ENCODE measurements at regions not wholly inside any gene's neighbourhood (a gene's known extent, or its start where the extent isn't known, plus 50 kb on each side); places are given as distances from the start of the nearest gene placed in this dataset.

DNA sequence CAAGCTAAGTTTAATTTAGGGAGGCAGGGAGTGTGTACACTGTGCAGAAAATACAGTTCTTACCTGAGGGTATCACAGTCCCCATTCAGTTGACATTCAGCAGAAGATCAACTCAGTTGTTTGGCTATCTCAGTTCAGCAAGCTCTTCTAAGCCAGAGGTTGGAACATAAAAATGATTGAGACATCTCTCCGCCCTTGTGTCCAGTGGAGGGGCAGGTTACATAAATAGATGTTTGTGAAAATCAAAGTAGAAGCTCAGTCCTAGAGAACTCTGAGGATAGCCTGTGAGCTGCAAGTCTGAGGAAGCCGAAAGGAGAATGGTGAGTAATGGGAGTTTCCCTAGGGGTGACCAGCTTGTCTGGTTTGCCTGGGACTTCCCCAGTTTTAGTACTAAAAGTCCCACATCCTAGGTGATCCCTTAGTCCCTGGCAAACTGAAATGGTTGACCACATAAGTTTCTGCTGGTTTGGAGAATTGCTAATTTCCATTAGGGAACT, 251.4 kb upstream of the ATP2B1 start:
- intact Hi-C loops (cut with DNase I; ENCODE audit: low total_unique reads): no loop called here
- WGBS, 2 donors: 31 to 38% methylated on average over 2 of the region's 2 CpGs
- TF ChIP-seq, protein P1, sequence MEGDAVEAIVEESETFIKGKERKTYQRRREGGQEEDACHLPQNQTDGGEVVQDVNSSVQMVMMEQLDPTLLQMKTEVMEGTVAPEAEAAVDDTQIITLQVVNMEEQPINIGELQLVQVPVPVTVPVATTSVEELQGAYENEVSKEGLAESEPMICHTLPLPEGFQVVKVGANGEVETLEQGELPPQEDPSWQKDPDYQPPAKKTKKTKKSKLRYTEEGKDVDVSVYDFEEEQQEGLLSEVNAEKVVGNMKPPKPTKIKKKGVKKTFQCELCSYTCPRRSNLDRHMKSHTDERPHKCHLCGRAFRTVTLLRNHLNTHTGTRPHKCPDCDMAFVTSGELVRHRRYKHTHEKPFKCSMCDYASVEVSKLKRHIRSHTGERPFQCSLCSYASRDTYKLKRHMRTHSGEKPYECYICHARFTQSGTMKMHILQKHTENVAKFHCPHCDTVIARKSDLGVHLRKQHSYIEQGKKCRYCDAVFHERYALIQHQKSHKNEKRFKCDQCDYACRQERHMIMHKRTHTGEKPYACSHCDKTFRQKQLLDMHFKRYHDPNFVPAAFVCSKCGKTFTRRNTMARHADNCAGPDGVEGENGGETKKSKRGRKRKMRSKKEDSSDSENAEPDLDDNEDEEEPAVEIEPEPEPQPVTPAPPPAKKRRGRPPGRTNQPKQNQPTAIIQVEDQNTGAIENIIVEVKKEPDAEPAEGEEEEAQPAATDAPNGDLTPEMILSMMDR (IDR thresholded peaks at IDR 0.05): no peak
- TF ChIP-seq POLR2A (IDR thresholded peaks at IDR 0.05): no peak
- no peak overlapping the region for H3K4me3 ChIP-seq (ENCODE audit: low read depth, poor library complexity, severe bottlenecking)
- DNase-seq (ENCODE audit: low spot score in 2 of 2): no peak

DNA sequence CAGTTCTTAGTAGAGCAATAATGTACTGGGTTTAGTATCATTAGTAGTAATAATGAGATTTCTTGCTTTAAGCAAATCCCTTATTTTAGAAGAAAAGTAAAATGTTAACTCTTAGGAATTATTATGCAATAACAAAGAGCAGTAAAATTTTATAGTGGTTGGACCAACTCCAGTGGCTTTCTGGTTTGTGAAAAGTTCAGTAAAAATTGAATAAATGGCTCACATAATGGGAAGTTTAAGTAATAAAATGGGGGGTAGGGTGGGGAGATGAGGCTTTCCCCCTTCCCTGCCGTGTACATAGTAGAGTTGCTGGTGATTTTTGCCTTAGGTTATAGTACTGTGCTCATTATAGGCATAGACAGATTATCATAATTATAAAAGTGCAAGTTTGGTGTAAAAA, 250.5 kb upstream of the ATP2B1 start:
- intact Hi-C loops (cut with DNase I; ENCODE audit: low total_unique reads): no loop called here
- TF ChIP-seq, protein P1 (IDR thresholded peaks at IDR 0.05): no peak
- no peak for TF ChIP-seq POLR2A (IDR thresholded peaks at IDR 0.05)
- WGBS, 2 donors: 14 to 21% methylated on average over 1 of the region's 1 CpG
- DNase-seq (ENCODE audit: low spot score in 2 of 2): no peak
- H3K4me3 ChIP-seq (ENCODE audit: low read depth, poor library complexity, severe bottlenecking): no peak overlapping the region

DNA sequence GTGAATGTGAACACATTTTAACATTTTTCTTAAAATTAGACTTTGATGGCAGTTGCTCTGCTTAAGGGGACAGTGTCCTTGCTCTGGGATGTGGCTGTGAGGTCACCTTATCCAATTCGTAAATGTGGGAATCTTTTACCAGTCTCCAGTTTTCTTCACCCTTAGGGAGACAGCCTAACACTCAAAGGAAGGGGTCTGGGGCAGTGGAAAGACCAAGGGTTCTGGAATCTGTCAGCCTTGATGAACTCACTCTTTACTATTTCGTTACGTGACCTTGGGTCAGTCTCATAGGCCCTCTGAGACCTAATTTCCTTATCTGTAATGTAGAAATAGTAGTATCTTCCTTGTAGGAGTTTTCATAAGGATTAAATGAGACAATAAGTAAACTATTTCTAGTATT, 245.6 kb upstream of the ATP2B1 start:
- no peak for DNase-seq (ENCODE audit: low spot score in 2 of 2)
- intact Hi-C loops (cut with DNase I; ENCODE audit: low total_unique reads): no loop called here
- 91 to 93% methylated on average over 3 of the region's 3 CpGs for WGBS, 2 donors
- H3K4me3 ChIP-seq (ENCODE audit: low read depth, poor library complexity, severe bottlenecking): no peak overlapping the region
- TF ChIP-seq POLR2A (IDR thresholded peaks at IDR 0.05): no peak
- TF ChIP-seq, protein P1 (IDR thresholded peaks at IDR 0.05): no peak

DNA sequence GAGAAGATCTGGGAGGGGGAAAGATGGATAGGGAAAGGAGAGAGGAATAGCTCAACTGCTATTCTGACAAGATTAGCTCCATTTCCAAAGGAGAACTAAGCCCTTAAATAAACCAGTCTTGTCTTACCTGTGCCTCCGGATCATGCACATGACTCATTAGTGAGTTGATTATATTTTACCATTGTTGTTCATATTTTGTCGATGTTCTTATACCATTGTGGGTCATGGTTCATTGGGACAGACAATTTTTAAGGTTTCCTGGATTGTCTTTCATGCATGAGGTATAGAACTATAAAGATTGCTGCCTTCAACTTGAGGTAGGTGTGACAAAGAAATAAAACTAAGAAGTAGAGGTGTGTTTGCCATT, 243.0 kb upstream of the ATP2B1 start:
- TF ChIP-seq, protein P1 (IDR thresholded peaks at IDR 0.05): no peak
- no peak for TF ChIP-seq POLR2A (IDR thresholded peaks at IDR 0.05)
- WGBS, 2 donors: 69 to 88% methylated on average over 2 of the region's 2 CpGs
- H3K4me3 ChIP-seq (ENCODE audit: low read depth, poor library complexity, severe bottlenecking): no peak overlapping the region
- intact Hi-C loops (cut with DNase I; ENCODE audit: low total_unique reads): no loop called here
- no peak for DNase-seq (ENCODE audit: low spot score in 2 of 2)

DNA sequence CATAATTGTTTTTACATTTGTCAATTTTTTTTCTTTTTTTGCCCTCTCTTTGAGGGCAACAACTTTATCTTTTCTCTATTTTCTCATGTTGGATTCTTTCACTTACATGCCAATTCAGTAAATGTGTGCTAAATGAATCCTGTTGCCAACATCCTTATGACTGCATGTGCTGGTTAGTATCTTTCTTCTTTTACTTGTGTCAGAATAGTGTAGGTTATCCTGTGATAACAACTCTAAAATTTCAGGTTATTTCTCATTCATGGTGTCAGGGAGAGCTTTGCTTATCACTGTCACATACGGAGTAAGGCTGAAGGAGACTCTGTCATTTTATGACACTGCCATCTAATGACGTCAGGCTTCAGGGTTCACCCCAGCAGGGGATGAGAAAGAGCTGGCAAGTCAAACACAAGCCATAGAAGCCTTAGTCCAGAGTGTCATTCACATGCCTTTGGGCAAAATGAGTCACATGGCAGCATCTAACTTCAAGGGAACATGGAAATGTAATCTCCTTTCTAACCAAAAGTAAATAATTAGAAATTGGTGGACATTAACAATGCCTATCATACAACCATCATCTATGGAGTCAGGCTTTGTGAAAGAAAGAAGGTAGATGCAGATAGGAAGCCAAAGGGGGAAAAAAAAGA, 242.5 kb upstream of the ATP2B1 start:
- WGBS, 2 donors: 48 to 68% methylated on average over 2 of the region's 2 CpGs
- no peak overlapping the region for H3K4me3 ChIP-seq (ENCODE audit: low read depth, poor library complexity, severe bottlenecking)
- intact Hi-C loops (cut with DNase I; ENCODE audit: low total_unique reads): no loop called here
- TF ChIP-seq, protein P1 (IDR thresholded peaks at IDR 0.05): no peak
- no peak for TF ChIP-seq POLR2A (IDR thresholded peaks at IDR 0.05)
- no peak for DNase-seq (ENCODE audit: low spot score in 2 of 2)

DNA sequence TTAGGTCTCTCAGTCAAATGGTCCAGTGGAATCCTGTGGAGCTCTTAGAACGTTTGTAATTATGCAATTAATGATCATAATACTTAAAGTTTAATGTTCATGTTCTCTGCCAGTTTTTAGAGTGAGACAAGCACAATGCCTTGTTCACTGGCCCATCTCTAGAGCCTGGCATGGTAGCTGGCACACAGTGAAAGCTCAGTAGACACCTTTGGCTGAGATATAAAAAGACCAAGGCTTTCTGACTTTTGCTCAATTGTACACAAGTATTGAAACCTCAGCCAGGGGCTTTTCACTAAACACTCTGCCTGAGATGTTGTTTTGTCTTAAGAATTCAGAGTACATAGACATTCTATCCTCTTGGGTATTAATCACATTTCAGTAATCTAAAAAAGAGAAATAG, 241.8 kb upstream of the ATP2B1 start:
- no peak overlapping the region for H3K4me3 ChIP-seq (ENCODE audit: low read depth, poor library complexity, severe bottlenecking)
- intact Hi-C loops (cut with DNase I; ENCODE audit: low total_unique reads): no loop called here
- WGBS, 2 donors: 9 to 35% methylated on average over 1 of the region's 1 CpG
- TF ChIP-seq POLR2A (IDR thresholded peaks at IDR 0.05): no peak
- TF ChIP-seq, protein P1 (IDR thresholded peaks at IDR 0.05): no peak
- no peak for DNase-seq (ENCODE audit: low spot score in 2 of 2)
